ENCODE measurements at regions not wholly inside any gene's neighbourhood (a gene's known extent, or its start where the extent isn't known, plus 50 kb on each side); places are given as distances from the start of the nearest gene placed in this dataset.
"Not testable (repeated sequence)": the region's sequence is repeated elsewhere in the genome, so short reads cannot be mapped to it uniquely, and the experiment has no call there.

DNA sequence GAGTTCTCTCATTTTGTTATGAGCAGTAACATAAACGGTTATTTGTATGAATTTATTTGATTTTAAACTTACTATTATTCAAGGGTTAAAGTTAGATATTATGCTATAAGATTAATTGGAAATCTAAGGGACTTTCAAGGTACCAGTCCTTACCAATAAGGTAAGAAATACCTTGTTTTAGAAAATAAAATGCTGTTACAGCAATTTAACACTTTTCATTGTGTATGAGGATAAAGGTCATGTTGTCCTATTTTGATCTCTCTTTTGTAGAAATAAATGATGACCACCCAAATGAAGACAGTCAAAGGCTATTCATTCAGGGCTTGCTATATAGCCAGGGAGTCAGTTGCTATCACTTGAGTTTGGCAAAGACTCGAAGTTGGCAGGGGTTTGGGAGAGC is 1185.9 kb upstream of the GOT2 start:
- DNase-seq = no peak

DNA sequence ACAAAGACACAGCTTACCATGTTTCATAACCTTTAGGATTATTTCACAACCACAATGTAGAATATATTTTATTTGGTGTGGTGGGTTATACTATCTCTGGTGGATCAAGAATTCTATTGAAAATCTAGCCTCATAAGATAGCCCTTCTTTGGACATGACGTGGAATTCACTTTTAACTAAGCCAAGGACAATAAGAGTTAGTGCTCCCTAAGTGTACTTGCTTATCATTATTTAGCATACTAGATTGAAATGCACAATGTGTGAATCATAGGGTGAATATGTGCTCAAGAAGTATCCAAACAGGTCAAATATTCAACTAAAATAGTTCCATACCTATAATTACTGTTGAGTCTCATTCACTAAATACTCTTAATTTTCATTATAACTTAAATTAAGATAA is 1179.5 kb upstream of the GOT2 start:
- no peak for DNase-seq

DNA sequence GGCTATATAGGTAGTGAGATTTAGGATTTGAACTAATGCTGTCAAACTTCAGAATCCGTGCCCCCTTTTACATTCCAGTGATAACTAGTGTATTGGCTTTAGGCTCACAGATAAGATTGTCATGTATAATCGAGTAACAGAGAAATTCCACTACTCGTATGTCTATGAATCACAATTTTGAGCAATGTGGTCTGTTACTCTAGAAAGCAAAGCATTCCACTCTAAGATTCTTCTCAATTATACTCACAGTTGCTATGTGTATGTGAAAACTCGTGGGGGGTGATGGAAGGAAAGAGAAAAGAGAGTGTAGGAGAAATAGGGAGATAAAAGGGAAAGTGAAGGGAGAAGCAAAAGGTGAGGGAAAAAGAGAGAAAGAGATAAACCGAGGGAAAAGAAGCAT is 1175.1 kb upstream of the GOT2 start:
- no peak for DNase-seq

DNA sequence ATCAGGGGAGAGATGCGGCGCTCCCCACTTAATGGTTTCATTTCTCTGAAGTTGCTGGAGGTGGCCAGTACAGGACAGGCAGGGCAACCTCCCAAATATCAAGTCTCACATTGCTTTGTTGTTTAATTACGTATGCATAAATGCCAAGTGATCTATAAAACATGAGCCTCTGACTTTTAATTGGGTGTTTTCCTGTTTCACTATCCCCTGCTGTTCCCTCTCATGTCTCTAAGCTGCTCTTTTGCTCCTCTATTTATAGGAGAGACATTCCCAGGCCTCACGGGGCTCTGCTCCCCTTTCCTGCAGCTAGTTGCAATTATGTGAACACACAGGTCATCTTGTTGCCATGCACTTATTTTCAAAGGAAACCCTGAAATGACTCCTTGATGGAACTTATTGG is 1173.5 kb upstream of the GOT2 start:
- no peak for DNase-seq

DNA sequence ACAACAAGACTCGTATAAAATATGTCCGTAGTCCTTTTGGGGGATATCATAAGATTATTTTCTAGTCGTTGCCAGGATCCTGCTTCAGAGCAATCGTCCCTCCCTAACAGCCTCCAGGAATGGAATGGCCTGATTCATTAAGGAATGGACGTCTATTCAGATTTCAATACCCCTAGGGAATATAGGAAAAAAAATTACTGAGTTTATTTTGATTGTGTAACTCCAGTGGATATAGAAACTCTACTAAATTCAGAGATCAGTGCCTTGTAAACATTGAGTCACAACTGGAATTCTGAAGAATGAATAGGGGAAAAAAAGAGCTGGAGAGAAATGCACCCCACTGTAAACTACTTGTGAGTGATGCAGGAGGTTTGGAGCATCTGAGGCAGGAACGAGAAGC is 1171.5 kb upstream of the GOT2 start:
- DNase-seq = no peak

DNA sequence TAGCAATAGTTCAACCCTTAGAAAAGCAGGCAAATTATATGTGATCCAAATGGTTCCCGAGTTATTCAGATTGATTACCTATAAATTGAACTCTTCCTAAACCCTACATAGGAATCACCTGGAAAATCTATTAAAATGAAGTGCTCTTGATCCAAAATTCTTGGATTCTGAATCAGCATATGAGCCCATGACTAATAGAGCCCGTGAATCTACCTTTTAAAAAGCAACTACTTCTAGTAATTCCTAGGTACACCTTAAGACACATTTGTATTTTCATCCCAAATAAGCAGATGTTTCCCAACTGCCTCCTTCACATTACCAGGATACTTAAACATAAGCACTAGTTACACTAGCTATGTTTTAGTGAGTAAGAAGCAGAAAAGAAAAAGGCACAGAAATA is 1171.0 kb upstream of the GOT2 start:
- no peak for DNase-seq

DNA sequence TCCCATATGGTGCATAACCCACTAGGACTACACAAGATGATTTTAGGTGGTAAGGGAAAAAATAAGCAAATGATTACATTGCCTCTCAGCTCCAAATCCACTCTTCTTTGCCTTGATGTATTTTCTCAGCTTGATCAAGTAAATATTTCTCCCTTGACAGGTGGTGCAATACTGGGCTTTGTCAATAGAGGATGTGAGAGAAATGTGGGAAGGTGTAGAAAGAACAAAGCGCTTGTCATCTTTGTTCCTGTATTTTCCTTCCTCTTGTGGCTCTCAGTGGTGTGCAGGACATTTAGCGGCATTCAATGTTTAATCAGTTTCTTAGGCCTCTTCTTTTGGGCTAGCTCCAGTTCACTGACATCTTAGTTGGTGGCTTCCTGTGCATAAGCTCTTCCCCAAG is 1165.8 kb upstream of the GOT2 start:
- no peak for DNase-seq

DNA sequence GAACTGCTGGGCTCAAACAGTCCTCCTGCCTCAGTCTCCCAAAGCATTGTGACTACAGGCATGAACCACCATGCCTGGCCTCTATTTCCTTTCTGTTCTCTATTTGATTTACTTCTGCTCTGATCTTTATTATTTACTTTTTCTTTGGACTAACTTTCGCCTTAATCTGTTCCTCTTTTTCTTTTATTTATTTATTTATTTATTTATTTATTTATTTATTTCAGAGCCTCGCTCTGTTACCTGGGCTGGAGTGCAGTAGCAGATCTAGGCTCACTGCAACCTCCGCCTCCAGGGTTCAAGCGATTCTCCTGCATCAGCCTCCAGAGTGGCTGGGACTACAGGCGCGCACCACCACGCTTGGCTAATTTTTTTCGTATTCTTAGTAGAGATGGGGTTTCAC is 1158.3 kb upstream of the GOT2 start:
- DNase-seq = no peak

DNA sequence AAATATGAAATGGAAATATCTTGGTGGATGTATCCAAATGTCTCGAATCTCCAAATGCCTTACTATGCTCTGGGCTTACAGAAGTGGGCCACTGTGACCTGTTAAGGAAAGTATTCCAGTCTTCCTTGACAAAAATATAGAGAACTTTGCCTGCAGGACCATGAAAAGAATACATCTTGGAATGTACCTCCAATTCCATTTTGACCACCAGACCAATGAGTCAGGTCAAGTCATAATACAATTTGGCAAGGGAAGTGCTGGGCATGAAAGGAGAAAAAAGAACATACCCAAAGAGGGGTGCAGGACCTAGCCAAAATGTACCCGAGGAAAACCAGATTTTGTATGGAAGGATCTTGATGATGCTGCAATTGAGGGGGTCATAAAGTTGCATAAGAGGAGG is 1153.7 kb upstream of the GOT2 start:
- DNase-seq = no peak

DNA sequence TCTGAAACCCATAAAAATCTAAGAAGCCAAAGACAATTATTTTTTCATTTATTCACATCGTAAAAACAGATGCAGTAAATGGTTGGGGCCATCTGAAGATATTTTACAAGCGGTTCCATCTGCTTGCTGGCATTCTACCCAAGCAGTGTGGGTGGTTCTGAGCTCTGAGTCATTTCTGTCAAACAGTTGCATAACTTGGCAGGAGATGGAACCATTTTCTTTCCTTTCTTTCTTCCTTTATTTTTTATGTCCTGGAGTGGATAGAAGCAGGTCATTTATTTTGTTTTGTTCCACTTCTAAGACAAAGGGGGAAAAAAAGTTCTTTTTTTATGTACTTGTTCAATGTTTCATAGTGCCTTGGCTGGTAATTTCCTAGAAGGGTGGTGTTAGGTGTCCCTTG is 1151.9 kb upstream of the GOT2 start:
- DNase-seq = no peak

DNA sequence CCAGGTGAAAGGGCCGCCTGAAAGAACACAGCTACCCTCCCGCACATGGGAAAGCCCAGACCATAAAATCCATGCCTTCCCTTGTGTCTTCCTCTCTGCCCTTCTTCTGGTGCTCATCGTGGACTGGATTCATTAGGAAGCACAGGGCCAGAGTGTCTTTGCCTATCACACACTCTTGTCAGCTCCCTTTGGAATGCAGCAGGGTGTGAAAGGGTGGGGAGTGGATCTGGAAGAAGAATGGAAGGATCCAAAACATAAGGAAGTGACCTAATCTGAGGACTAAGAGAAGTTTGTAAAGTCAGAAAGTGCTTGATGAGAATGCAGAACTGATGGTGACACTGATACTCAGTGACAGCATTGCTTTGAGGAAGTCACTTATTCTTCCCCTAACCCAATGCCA is 1147.3 kb upstream of the GOT2 start:
- no peak for DNase-seq

DNA sequence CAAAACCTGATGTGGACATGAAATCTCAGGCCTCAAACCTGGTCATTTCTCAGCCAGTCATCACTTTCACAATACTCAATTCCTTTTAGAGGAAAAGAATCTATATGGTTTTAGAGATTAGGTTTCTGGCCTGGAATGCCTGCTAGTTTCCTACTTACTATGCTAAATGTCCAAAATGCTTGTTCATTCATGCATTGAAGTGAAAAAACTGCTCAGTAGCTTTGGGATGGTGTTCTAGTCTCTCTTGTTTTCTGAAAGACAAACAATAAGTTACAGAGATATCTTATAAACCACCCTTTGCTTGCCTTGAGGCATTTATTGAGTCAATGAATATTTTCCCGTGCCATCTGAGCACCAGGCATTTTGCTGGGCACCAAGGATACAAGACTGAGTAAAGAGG is 1146.5 kb upstream of the GOT2 start:
- DNase-seq = no peak

DNA sequence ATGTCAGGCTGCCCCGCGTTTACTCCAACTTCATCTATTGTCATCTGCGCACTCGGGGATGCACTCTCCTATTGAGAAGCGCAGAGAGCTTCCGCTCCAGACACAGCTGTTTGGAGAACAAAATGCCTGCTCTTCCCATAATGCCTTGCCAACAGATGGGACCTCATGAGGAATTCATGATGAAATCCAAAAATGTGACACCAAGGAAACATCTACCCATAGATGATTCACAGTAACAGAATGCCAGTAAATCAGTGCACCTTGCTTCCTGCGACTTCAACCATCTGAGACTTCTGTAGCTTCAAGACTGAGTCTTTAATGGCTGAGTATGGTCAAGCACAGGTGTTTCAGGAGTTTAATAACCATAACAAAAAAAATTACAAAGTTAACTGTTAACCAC is 1144.9 kb upstream of the GOT2 start:
- DNase-seq = no peak

DNA sequence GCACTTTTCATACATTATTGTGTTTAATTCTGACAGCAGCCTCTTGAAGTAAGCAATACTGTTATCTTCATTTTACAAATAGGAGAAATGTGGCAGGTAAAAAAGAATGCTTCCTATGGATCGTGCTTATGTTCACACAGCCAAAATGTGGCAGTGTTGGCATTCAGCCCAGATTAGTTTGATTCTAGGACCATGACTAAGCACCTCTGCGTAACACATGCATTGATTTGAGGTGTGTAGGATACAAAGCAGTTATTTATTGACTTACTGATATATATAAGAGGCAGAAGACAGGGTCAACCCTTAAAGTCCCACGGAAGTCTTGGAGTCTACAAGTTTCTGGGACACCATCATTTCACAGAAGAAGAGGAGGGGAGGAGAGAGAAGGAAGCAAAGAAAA is 1144.4 kb upstream of the GOT2 start:
- no peak for DNase-seq

DNA sequence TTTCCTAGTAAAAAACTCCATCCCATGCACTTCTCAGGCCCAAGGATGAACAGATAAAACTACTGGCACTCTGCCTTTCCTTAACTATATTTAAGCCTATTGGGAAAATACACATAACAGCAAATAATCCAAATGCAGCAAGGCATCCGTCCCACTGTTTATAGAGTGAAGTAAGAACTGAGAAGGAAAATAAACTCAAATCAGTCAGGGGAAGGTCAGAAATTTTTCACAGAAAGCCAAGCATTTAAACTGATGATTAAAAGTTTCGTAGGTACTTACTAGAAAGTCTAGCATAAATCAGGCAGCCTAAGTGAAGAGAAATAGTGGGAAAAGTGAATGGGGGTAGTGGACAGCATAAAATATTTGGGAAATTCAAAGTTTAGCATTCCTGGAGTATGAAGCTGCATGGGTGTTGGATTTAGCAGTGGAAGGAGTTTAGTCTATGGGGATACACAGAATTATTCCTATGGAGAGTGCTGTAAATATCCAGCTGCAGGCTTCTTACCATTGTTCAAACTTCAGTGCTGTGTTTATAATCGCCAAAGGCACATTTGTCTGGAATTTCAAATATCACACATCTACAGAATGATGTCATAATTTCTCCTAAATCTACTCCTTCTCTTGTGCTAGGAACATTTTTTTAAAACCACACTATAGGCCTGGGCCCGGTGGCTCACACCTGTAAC is 1131.0 kb upstream of the GOT2 start:
- DNase-seq = no peak

DNA sequence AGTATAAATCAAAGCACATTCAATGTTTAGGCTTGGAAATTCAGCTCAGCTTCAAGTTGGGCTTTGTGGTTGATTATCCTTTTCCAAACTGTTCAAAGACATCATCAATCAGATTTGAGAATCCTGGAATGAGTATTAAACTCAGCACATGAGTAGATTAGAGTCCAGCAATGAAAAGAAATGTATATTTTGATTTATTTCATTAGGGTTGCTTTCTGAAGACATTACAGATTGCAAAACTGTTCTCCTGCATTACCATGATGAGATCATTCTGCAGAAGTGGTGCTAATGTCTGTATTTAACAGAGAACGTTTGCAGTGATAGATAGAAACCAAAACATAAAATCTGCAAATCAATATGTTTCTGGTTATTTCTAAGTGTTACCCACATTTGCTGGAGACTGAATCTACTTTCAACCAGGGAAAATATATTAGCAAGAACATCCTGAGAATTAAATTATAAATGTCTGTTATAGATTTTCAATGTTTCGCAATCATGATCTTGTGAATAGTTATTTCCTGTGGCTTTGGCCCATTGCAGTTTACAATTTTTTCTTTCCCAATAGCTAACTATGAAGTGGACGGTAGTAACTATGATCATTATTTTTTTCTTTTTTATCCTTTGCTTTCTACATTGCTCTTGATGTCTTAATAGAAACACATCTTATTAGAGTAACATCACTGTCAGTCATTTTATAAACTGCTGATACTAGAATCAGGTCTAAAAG is 1125.7 kb upstream of the GOT2 start:
- no peak for DNase-seq

DNA sequence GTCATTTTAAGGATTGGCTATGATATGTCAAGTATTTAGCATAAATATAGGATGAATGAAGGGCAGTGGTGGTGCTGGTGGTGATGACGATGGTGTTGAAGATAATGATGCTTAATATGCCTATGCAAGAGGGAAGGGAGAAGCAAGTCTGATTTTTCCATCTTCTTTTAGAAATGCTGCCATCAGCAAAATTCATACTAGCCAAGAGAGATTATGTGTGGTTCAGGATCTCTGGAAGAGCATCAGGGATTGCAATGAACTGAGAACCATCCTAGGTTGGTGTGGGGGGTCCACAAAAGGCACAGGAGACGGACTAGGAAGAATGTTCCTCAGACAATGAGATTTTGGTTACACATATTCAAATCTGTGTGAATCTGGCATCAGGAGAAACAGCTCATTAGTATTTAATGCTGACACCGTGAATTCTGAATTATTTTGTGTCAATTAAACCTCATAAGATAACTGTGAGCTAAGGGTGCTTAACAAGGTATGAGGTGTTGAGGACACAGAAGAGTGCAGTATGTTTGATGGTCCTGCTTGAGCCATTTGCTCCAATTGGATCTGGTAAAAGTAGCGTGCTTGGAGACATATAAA is 1120.8 kb upstream of the GOT2 start:
- DNase-seq = no peak

DNA sequence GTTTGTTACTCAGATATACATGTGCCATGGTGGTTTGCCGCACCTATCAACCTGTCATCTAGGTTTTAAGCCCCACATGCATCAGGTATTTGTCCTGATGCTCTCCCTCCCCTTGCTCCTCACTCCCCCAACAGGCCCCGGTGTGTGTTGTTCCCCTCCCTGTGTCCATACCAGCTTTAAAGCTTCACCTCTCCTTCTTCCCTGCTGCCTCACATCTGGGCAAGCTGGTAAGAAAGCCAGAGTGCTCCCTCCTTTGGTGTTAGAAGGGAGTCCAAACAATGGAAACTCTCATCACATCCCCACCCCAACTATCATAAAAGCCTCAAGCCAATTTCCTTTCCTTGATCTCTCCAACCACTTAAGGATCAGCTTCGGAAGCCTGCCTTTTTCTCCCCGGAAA is 1115.6 kb upstream of the GOT2 start:
- DNase-seq = no peak

DNA sequence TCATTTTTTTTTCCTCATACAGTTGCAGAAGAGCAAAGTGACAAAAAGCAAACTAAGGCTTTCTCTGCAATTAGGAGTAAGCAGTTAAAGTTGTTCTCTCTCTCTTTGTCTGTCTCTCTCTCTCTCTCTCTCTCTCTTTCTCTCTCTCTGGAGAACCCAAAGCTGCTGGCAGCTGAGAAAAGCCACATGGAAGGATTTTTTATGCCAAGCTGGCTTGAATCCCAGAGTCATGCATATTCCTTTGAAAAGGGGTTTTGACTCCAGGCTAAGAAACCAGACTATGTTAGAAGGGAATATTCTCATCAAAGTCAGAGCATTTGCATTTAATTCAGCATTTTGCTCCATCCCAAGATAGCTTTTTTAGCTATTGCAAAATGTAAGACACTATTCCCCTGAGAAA is 1114.2 kb upstream of the GOT2 start:
- no peak for DNase-seq

DNA sequence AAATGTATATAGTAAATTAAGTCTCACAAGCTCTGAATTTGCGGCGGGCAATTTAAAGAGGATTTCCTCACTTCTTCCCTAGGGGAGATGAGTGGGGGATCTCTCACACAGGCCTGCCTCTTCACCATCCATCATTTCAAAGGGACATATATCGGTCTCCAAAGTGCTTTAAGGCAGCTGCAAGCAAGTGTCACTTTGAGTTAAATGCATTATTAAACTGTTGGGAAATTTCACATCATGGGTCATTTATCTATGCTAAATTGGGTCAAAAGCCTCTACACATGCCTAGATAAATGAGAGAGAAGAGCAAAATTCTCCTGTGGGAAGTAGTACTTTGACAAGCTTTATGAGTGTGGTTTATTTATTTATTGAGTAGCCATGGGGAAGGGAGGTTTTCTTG is 1106.1 kb upstream of the GOT2 start:
- no peak for DNase-seq

DNA sequence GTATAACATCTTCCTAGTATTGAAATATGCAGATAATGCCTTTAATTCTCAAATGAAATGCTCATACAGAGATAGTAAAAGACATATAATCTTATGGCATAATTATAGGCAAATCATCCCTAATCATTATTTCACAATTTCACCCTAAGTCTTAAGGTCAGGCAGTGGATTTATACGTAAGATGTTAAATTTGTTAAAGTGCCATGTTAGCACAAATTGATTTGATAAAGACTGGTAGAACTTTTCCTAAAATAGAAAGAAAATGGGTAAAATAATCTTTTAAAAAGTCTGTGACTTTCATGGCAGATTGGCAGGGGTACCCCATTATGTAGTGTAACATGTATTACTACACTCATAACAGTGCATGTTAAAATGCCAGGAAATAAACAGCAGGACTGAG is 1092.7 kb upstream of the GOT2 start:
- DNase-seq = no peak

DNA sequence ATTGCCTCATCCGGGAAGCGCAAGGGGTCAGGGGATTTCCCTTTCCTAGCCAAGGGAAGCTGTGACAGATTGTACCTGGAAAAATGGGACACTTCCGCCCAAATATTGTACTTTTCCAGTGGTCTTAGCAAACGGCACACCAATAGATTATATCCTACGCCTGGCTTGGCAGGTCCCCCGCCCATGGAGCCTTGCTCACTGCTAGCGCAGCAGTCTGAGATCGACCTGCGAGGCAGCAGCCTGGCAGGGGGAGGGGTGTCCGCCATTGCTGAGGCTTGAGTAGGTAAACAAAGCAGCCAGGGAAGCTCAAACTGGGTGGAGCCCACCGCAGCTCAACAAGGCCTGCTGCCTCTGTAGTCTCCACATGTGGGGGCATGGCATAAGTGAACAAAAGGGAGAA is 1075.4 kb upstream of the GOT2 start:
- not testable (repeated sequence) for DNase-seq

DNA sequence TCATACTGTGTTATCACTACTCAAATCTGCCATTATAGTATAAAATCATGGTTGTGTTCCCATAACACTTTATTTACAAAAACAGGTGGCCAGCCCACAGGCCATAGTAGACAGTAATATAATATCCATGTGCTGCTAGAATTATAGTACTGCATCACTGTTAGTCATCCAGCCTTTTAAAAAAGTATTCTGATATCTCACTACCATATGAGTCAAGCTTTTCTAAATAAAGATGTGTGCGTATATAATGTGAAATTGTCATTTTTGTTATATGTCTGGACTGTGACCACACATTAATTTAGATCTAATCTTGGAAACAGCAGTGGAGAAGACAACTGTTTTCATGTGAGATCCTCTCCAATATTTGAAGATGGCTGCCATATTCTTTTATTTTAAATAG is 1049.1 kb upstream of the GOT2 start:
- DNase-seq = no peak

DNA sequence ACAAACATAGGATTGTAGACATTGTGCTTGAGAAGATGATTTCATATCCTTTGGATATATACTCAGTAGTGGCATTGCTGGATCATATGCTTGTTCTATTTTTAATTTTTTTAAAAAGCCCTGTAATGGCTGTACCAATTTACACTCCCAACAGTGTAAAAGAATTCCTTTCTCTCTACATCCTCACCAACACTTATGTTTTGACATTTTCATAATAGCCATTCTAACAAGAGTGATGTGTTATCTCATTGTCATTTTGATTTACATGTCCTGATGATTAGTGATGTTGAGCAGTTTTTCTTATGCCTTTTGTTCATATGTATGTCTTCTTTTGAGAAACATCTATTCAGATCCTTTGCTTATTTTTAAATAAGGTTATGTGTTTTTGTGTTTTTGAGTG is 1039.2 kb upstream of the GOT2 start:
- no peak for DNase-seq

DNA sequence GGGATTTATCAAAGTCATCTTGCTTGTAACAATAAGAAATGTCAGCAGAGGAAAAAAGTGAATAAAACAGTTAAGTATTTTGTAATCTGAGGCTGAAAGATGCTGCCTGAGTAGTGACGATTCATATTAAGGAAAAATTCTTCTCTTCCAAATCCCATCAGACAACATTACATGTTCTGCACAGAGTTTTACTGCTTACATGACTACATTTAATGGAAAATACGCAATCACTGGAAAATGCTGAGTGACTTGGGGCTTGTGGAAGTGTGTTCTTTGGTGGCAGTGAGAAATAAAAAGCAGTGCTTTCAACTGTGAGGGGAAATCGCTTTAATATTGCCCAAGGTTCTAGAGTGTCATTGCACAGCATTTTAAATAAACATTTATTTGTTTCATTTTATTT is 1025.2 kb upstream of the GOT2 start:
- no peak for DNase-seq

Measured in stimulated activated CD4-positive, alpha-beta T cell treated with anti-CD3 and anti-CD28 coated beads, Interleukin-15, amount 100 ng/mL, for 24 hours (primary cell).